ENCODE measurements at regions not wholly inside any gene's neighbourhood (a gene's known extent, or its start where the extent isn't known, plus 50 kb on each side); places are given as distances from the start of the nearest gene placed in this dataset.

DNA sequence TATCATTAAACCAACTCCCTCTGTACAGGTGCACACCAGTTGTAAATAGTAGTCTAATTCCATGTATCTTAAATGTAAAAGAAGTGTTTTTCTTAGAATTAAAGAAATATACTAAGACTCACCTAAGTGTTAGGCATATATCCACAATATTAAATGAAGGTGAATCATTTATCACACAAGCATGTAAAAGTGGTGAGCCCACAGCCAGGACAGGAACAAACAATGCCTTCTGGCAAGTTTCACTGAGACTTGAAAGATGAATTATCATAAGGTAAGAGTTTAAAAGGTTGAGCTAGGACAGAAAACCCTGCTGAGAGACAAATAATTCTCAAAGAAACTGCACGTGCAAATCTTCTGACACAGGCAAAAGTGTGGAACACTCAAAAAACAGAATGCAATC lies 832.5 kb downstream of the TAF11L14 start:
- TF ChIP-seq, protein P1, sequence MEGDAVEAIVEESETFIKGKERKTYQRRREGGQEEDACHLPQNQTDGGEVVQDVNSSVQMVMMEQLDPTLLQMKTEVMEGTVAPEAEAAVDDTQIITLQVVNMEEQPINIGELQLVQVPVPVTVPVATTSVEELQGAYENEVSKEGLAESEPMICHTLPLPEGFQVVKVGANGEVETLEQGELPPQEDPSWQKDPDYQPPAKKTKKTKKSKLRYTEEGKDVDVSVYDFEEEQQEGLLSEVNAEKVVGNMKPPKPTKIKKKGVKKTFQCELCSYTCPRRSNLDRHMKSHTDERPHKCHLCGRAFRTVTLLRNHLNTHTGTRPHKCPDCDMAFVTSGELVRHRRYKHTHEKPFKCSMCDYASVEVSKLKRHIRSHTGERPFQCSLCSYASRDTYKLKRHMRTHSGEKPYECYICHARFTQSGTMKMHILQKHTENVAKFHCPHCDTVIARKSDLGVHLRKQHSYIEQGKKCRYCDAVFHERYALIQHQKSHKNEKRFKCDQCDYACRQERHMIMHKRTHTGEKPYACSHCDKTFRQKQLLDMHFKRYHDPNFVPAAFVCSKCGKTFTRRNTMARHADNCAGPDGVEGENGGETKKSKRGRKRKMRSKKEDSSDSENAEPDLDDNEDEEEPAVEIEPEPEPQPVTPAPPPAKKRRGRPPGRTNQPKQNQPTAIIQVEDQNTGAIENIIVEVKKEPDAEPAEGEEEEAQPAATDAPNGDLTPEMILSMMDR (conservative IDR thresholded peaks at IDR 0.05 in 1 of 2, IDR thresholded peaks at IDR 0.05 in 1 of 2; ENCODE audit: low read depth in 1 of 2, low read length in 2 of 2): no peak
- no peak for TF ChIP-seq EZH2 (IDR thresholded peaks at IDR 0.05; ENCODE audit: low read length, missing control alignments)
